ENCODE measurements at regions not wholly inside any gene's neighbourhood (a gene's known extent, or its start where the extent isn't known, plus 50 kb on each side); places are given as distances from the start of the nearest gene placed in this dataset.

DNA sequence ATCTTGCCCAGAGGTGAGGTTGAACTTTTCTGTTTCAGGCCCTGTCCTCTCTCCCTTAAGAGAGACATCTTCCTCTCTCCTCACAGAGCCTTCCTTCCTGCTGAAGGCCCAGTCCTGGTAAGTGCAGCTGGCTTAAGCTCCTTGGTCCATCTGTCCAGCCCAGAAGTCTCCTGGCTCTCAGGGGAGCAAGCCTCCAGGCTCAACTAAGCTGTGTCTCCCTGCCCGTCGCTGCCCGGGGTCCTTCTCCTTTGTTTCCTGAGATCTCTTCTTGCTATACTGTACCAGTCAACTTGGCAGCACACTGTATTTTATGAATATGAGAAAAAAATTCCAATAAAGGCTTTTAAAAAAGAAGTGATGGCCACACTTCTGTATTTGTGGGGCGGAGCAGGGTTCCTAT is 77.4 kb downstream of the KCNF1 start:
- no peak for ATAC-seq
- peaks cover 0 to 6% (median 0%) of the 10 kb centered on the region in 9 donors for H3K4me1 ChIP-seq
- peaks cover 0 to 13% (median 0%) of the 10 kb centered on the region in 7 donors for H3K27me3 ChIP-seq
- 87 to 91% methylated on average over 4 of the region's 4 CpGs for WGBS, 2 donors
- no peak overlapping the region for H3K27ac ChIP-seq
- no peak overlapping the region for H3K4me3 ChIP-seq
- no peaks in the 10 kb centered on the region for H3K36me3 ChIP-seq
- TF ChIP-seq, protein P1, sequence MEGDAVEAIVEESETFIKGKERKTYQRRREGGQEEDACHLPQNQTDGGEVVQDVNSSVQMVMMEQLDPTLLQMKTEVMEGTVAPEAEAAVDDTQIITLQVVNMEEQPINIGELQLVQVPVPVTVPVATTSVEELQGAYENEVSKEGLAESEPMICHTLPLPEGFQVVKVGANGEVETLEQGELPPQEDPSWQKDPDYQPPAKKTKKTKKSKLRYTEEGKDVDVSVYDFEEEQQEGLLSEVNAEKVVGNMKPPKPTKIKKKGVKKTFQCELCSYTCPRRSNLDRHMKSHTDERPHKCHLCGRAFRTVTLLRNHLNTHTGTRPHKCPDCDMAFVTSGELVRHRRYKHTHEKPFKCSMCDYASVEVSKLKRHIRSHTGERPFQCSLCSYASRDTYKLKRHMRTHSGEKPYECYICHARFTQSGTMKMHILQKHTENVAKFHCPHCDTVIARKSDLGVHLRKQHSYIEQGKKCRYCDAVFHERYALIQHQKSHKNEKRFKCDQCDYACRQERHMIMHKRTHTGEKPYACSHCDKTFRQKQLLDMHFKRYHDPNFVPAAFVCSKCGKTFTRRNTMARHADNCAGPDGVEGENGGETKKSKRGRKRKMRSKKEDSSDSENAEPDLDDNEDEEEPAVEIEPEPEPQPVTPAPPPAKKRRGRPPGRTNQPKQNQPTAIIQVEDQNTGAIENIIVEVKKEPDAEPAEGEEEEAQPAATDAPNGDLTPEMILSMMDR (IDR thresholded peaks at IDR 0.05): no peak
- no peaks in the 10 kb centered on the region for H3K9me3 ChIP-seq
- intact Hi-C loops (cut with DNase I): loop anchor here in 1 of 10 donors (5.0 kb wide), 1 partner anchor 1102 kb away; no protein-coding TSS in a partner anchor
- no peak for DNase-seq

DNA sequence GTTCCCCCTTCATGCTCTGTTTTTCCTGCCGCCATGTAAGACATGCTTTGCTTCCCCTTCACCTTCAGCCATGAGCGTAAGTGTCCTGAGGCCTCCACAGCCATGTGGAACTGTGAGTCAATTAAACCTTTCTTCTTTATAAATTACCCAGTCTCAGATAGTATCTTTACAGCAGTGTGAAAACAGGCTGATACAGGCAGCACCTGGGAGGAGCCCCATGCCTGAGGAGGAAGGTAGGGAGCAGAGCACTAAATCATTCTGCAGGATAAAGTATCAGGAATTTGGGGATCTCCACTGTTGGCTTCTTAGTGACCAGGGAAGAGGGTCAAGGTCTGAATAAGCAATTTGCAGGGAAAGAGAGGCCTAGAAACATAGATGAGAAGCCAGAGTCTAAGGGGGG is 78.0 kb downstream of the KCNF1 start:
- H3K4me3 ChIP-seq: no peak overlapping the region
- peaks cover 0 to 12% (median 0%) of the 10 kb centered on the region in 7 donors for H3K27me3 ChIP-seq
- 95 to 98% methylated on average over 2 of the region's 2 CpGs for WGBS, 2 donors
- DNase-seq (no peak), ATAC-seq (no peak)
- TF ChIP-seq, protein P1 (IDR thresholded peaks at IDR 0.05): no peak
- H3K27ac ChIP-seq: no peak overlapping the region
- peaks cover 0 to 6% (median 0%) of the 10 kb centered on the region in 9 donors for H3K4me1 ChIP-seq
- intact Hi-C loops (cut with DNase I): loop anchor here in 1 of 10 donors (5.0 kb wide), 1 partner anchor 1102 kb away; no protein-coding TSS in a partner anchor
- no peaks in the 10 kb centered on the region for H3K9me3 ChIP-seq
- H3K36me3 ChIP-seq: no peaks in the 10 kb centered on the region

DNA sequence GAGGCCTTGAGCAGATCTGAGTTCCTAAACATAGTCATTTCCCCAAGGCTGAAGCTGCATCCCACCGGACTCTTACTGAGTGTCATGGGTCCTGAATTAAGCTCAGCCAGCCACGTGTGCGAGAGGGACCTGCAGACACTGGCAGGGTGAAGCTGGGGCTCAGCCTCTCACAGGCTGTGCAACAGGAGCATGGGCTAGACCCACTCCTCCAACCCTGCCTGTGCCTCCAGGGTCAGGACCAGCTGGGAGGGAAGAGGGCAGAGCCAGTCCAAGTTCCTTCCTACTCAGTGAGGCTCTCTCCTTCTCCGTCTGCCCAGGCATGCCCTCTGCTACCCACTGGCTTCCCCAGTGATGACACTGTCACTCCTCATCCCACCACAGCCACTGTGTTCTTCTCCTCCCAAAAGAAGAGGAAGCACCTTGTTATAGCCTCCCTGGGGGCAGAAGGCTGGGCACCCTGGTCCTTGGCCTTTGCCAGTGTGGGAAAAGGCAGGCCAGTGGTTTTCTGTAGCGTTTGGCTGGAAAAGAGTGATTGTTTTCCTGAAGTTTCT is 78.9 kb downstream of the KCNF1 start:
- Histone ChIP-seq H3K27me3 (peaks cover 0 to 20% (median 0%) of the 10 kb centered on the region in 7 donors), H3K27ac (no peak overlapping the region), H3K36me3 (no peaks in the 10 kb centered on the region), H3K9me3 (no peaks in the 10 kb centered on the region), H3K4me3 (no peak overlapping the region), H3K4me1 (peaks cover 0 to 6% (median 0%) of the 10 kb centered on the region in 9 donors)
- TF ChIP-seq, protein P1 (IDR thresholded peaks at IDR 0.05): no peak
- ATAC-seq (no peak), DNase-seq (no peak)
- 84 to 91% methylated on average over 5 of the region's 5 CpGs for WGBS, 2 donors
- intact Hi-C loops (cut with DNase I): no loop called here

DNA sequence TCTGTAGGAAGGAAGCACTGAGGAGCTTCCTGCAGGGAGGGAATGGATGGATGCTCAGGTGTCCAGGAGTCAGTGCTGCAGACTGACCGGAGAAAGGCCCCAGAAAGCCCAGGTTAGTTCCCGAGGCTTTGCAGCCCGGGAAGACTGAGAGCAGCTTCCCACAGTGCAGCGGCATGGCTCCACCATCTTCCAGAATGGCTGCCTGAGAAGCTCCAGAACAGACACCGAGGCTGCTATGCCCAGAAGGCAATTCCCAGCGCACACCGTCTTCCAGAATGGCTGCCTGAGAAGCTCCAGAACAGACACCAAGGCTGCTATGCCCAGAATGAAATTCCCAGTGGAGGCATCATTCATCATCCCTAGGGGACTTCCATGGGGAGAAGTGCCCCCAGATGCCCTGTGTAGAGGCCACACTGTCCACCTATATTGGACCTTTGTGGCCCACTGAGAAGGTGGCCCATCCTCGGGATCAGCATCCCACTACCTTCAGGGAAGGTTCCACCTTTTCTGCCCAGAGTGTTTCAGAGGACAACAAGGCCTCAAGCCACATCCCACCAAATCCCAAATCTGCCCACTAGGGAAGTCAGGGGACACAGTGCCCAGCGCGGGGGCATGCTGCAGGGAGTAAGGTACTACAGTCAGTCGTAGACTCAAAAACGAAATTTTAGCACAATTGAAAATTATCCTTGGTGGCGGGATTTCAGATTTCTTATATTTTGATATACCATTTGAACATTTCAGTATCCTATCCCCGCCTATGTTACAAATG is 80.5 kb downstream of the KCNF1 start:
- WGBS, 2 donors: 85 to 87% methylated on average over 14 of the region's 14 CpGs
- ATAC-seq: no peak

More for the DNA sequence above, 80.5 kb downstream of the KCNF1 start:
- no peaks in the 10 kb centered on the region for H3K9me3 ChIP-seq
- H3K27ac ChIP-seq: no peak overlapping the region
- TF ChIP-seq, protein P1 (IDR thresholded peaks at IDR 0.05): no peak
- H3K4me3 ChIP-seq: no peak overlapping the region
- no peaks in the 10 kb centered on the region for H3K4me1 ChIP-seq
- DNase-seq: no peak
- H3K27me3 ChIP-seq: peaks cover 0 to 21% (median 0%) of the 10 kb centered on the region in 7 donors
- no peaks in the 10 kb centered on the region for H3K36me3 ChIP-seq
- intact Hi-C loops (cut with DNase I): no loop called here

Measured in heart right ventricle (tissue), 16 donors.